ENCODE measurements at regions not wholly inside any gene's neighbourhood (a gene's known extent, or its start where the extent isn't known, plus 50 kb on each side); places are given as distances from the start of the nearest gene placed in this dataset.
"Not testable (repeated sequence)": the region's sequence is repeated elsewhere in the genome, so short reads cannot be mapped to it uniquely, and the experiment has no call there.

DNA sequence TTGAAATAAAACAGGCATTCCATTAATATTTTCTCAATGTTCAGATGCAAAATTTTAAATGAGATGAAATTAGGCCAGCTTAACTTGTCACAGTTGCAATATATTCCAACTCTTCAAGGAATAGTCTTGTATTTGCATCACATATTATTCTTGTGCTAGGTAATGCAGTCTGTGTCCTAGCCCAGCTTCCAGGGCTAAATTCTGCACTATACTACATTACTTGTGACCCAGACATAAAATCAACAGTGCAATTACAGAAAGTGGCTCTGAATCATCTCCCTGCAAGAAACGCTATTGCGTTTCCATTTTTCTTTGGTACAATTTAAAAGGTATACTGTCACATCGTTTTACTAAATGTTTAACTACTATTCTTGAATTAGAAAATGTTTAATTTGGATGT lies 399.2 kb downstream of the TENT5A start:
- Histone ChIP-seq H3K27ac (ENCODE audit: low read depth, low read length) (no peak overlapping the region), H3K36me3 (ENCODE audit: insufficient read depth, low read length) (no peaks in the 10 kb centered on the region), H3K9ac (ENCODE audit: low read depth, low read length) (no peak overlapping the region), H3K27me3 (ENCODE audit: insufficient read depth, low read length) (no peaks in the 10 kb centered on the region), H3K9me3 (ENCODE audit: insufficient read depth, low read depth, low read length) (no peaks in the 10 kb centered on the region), H3K4me1 (ENCODE audit: insufficient read depth, low read length) (no peaks in the 10 kb centered on the region), H3K4me3 (ENCODE audit: low read length) (no peak overlapping the region)
- 94% methylated on average over 2 of the region's 3 CpGs for WGBS

DNA sequence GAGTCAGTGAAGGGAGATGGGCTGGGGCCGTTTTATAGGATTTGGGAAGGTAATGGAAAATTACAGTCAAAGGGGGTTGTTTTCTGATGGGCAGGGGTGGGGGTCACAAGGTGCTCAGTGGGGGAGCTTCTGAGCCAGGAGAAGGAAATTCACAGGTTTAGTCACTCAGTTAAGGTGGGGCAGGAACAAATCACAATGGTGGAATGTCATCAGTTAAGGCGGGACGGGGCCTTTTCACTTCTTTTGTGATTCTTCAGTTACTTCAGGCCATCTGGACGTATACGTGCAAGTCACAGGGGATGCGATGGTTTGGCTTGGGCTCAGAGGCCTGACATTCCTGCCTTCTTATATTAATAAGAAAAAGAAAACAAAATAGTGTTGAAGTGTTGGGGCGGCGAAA lies 408.5 kb downstream of the TENT5A start:
- H3K36me3 ChIP-seq (ENCODE audit: insufficient read depth, low read length); H3K27me3 ChIP-seq (ENCODE audit: insufficient read depth, low read length); H3K9ac ChIP-seq (ENCODE audit: low read depth, low read length); H3K27ac ChIP-seq (ENCODE audit: low read depth, low read length); H3K4me1 ChIP-seq (ENCODE audit: insufficient read depth, low read length); H3K9me3 ChIP-seq (ENCODE audit: insufficient read depth, low read depth, low read length); H3K4me3 ChIP-seq (ENCODE audit: low read length): not testable (repeated sequence)
- 81% methylated on average over 5 of the region's 8 CpGs for WGBS

DNA sequence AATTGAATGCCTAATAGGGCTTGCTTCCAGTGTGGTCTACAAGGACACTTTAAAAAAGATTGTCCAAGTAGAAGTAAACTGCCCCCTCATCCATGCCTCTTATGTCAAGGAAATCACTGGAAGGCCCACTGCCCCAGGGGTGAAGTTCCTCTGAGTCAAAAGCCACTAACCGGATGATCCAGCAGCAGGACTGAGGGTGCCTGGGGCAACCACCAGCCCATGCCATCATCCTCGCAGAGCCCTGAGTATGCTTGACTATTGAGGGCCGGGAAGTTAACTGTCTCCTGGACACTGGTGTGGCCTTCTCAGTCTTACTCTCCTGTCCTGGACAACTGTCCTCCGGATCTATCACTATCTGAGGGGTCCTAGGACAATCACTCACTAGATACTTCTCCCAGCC lies 411.5 kb downstream of the TENT5A start:
- no peak overlapping the region for H3K27ac ChIP-seq (ENCODE audit: low read depth, low read length)
- H3K4me1 ChIP-seq (ENCODE audit: insufficient read depth, low read length): no peaks in the 10 kb centered on the region
- no peak overlapping the region for H3K4me3 ChIP-seq (ENCODE audit: low read length)
- 98% methylated on average over 4 of the region's 4 CpGs for WGBS
- H3K9me3 ChIP-seq (ENCODE audit: insufficient read depth, low read depth, low read length): no peaks in the 10 kb centered on the region
- no peaks in the 10 kb centered on the region for H3K27me3 ChIP-seq (ENCODE audit: insufficient read depth, low read length)
- H3K9ac ChIP-seq (ENCODE audit: low read depth, low read length): no peak overlapping the region
- H3K36me3 ChIP-seq (ENCODE audit: insufficient read depth, low read length): no peaks in the 10 kb centered on the region

DNA sequence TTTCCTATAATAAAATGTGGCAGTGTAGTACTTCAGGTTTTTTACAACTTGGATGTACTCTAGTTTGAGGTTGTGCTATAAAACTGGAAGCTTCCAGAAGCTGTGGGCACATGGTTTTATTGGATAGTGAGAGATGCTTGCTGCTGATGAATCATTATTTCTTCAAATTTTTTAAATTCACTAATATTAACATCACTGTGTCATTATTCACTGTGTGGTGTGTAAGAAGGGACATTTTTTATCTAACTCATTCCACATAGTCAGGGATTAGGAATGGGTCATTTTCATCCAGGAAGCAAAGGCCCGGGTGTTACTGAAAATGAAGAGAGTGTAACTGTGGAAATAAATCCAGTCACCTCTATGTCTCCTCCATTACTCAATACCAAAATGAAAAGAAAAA lies 421.0 kb downstream of the TENT5A start:
- no peak overlapping the region for H3K27ac ChIP-seq (ENCODE audit: low read depth, low read length)
- H3K36me3 ChIP-seq (ENCODE audit: insufficient read depth, low read length): no peaks in the 10 kb centered on the region
- H3K4me3 ChIP-seq (ENCODE audit: low read length): no peak overlapping the region
- no CpG with 5 or more reads among the region's 1 CpG for WGBS
- no peaks in the 10 kb centered on the region for H3K4me1 ChIP-seq (ENCODE audit: insufficient read depth, low read length)
- no peaks in the 10 kb centered on the region for H3K9me3 ChIP-seq (ENCODE audit: insufficient read depth, low read depth, low read length)
- no peaks in the 10 kb centered on the region for H3K27me3 ChIP-seq (ENCODE audit: insufficient read depth, low read length)
- no peak overlapping the region for H3K9ac ChIP-seq (ENCODE audit: low read depth, low read length)

DNA sequence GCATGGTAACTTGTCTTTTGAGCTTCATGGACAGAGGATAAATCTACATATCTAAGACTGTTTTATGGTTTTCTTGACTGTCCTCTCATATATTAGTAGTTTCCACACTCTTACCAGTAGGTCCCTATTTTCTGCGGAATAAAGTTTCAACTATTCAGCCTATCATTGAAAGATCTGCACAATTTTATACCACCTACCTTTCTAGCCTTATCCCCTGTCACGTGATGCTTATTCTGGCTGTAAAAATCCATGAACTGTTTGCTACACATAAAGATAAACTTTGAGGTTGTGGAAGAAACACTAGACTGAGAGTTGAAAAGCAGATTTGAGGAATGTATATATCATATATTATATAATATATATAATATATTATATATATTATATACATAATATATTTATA lies 423.8 kb downstream of the TENT5A start:
- H3K4me1 ChIP-seq (ENCODE audit: insufficient read depth, low read length): no peaks in the 10 kb centered on the region
- H3K9ac ChIP-seq (ENCODE audit: low read depth, low read length): no peak overlapping the region
- H3K27ac ChIP-seq (ENCODE audit: low read depth, low read length): no peak overlapping the region
- H3K27me3 ChIP-seq (ENCODE audit: insufficient read depth, low read length): no peaks in the 10 kb centered on the region
- WGBS: 91% methylated on average over 2 of the region's 2 CpGs
- no peaks in the 10 kb centered on the region for H3K9me3 ChIP-seq (ENCODE audit: insufficient read depth, low read depth, low read length)
- H3K4me3 ChIP-seq (ENCODE audit: low read length): no peak overlapping the region
- H3K36me3 ChIP-seq (ENCODE audit: insufficient read depth, low read length): no peaks in the 10 kb centered on the region

DNA sequence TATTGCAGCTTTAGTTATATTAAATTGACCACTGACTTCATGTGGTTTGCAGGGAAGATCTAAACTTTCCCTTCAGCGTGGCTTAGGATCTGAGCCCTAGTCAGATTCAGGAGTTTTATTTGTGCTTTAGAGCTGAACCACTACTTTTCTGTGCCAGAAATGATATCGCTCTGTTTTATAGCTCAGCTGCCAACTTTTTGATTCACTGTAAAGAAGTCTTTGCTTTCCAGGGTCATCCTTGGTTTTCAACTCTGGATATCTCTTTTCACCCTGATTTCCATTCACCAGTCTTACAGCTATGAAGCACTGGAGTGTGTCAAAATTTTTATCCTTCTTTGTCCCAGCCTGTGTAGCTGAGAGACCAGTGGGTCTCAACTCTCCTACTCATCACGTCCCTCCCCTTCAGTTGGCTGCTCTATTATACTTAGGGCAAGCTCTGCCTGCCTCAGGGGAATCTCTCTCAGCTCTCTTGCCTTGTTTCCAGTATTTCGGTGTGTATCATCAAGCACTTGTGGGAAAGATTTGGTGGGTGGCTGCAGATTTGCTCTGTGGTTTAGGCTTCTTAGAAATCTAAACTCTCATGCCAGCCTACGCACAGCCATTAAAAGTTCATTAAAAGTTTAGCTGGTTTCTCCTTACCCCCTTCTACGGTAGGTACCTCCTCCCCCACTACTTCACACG lies 425.5 kb downstream of the TENT5A start:
- 84% methylated on average over 7 of the region's 7 CpGs for WGBS
- Histone ChIP-seq H3K36me3 (ENCODE audit: insufficient read depth, low read length) (no peaks in the 10 kb centered on the region), H3K9ac (ENCODE audit: low read depth, low read length) (no peak overlapping the region), H3K4me3 (ENCODE audit: low read length) (no peak overlapping the region), H3K4me1 (ENCODE audit: insufficient read depth, low read length) (no peaks in the 10 kb centered on the region), H3K27ac (ENCODE audit: low read depth, low read length) (no peak overlapping the region), H3K27me3 (ENCODE audit: insufficient read depth, low read length) (no peaks in the 10 kb centered on the region), H3K9me3 (ENCODE audit: insufficient read depth, low read depth, low read length) (no peaks in the 10 kb centered on the region)

DNA sequence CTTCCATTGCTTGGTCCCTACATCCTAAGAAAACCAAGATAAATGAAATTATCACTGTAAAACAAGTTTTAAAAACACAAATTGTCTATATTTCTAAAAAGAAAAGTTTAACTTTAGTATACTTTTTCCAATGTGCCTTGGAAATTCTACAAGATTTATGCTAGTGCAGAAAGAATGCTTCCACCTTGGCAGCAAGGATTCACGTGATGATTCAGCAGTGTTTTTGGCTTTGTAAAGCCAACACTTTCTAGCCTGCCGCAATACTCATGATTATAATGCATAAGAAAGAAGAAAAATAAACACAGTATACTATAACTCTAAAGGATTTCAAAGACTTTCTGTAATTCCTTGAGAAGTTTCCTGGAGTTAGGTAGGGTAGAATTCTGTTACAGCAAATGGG lies 442.7 kb downstream of the TENT5A start:
- no peak overlapping the region for H3K9ac ChIP-seq (ENCODE audit: low read depth, low read length)
- H3K9me3 ChIP-seq (ENCODE audit: insufficient read depth, low read depth, low read length): peaks cover 6% of the 10 kb centered on the region; the same call in 1 of the 2 replicates
- WGBS: 79% methylated on average over 1 of the region's 2 CpGs
- peaks cover 4% of the 10 kb centered on the region; the same call in 1 of the 2 replicates for H3K4me1 ChIP-seq (ENCODE audit: insufficient read depth, low read length)
- H3K27me3 ChIP-seq (ENCODE audit: insufficient read depth, low read length): no peaks in the 10 kb centered on the region
- no peak overlapping the region for H3K27ac ChIP-seq (ENCODE audit: low read depth, low read length)
- H3K36me3 ChIP-seq (ENCODE audit: insufficient read depth, low read length): no peaks in the 10 kb centered on the region
- no peak overlapping the region for H3K4me3 ChIP-seq (ENCODE audit: low read length)

DNA sequence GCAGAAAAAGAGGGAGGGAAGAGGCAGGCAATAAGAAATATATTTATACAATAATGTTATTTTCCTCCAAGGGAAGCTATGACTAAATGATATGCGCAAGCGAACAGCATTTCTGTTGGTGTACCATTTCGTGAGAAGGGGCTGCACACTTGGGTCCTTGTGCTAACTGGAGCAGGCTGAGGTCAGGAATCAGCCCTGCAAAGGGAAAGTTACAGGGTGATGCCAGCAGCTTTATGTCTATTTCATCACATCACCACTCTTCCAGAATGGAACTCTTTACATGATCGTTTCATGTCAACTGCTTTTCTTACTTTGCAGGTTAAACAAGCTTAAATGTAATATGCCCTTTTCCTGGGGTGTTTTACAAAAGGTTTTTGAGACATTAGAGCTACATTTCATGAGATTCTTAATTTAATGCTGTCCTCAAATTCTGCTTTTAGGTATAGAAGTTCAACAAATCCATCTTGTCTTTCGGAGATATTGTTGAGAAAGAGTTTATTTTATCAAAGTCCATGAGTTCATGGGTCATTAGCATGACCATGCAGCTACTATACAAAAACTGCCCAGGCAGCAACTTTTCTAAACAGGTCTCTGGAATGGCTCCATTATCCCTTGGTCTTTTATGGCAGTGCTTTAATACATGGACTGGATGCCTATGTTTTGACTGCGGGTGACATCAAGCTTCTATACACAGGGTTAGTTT lies 443.8 kb downstream of the TENT5A start:
- Histone ChIP-seq H3K27ac (ENCODE audit: low read depth, low read length) (no peak overlapping the region), H3K27me3 (ENCODE audit: insufficient read depth, low read length) (no peaks in the 10 kb centered on the region), H3K4me3 (ENCODE audit: low read length) (no peak overlapping the region), H3K9me3 (ENCODE audit: insufficient read depth, low read depth, low read length) (no peaks in the 10 kb centered on the region), H3K36me3 (ENCODE audit: insufficient read depth, low read length) (no peaks in the 10 kb centered on the region), H3K9ac (ENCODE audit: low read depth, low read length) (no peak overlapping the region), H3K4me1 (ENCODE audit: insufficient read depth, low read length) (peaks cover 4% of the 10 kb centered on the region; the same call in 1 of the 2 replicates)
- WGBS: 94% methylated on average over 6 of the region's 6 CpGs

DNA sequence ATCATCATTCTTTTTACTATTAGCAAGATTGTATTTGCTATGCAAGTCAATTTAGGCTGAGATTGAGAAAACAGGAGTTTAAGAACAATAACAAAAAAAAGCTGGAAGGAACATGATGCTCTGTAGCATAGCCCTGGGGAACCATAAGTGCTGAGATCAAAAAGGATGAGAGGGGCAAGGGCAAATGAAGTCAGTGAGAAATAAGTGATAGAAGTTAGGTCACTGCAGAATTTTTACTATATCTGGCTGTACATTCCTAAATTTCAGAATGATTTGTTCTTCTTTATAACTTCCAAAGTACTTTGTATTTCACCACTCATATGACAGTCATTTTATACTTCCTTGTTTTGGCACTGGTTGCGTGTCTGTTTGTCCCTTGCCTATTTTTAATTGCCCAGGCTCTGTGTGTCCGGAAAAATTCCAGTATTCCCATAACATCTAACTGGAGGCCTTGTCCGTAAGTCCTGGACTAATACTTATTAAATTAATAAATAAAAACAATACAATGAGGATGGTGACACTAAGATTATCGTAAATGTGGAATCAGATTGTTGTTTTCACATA lies 444.7 kb downstream of the TENT5A start:
- Histone ChIP-seq H3K36me3 (ENCODE audit: insufficient read depth, low read length) (no peaks in the 10 kb centered on the region), H3K9me3 (ENCODE audit: insufficient read depth, low read depth, low read length) (no peaks in the 10 kb centered on the region), H3K9ac (ENCODE audit: low read depth, low read length) (no peak overlapping the region), H3K4me1 (ENCODE audit: insufficient read depth, low read length) (peaks cover 4% of the 10 kb centered on the region; the same call in 1 of the 2 replicates), H3K27ac (ENCODE audit: low read depth, low read length) (no peak overlapping the region), H3K27me3 (ENCODE audit: insufficient read depth, low read length) (no peaks in the 10 kb centered on the region), H3K4me3 (ENCODE audit: low read length) (no peak overlapping the region)
- 98% methylated on average over 2 of the region's 4 CpGs for WGBS

DNA sequence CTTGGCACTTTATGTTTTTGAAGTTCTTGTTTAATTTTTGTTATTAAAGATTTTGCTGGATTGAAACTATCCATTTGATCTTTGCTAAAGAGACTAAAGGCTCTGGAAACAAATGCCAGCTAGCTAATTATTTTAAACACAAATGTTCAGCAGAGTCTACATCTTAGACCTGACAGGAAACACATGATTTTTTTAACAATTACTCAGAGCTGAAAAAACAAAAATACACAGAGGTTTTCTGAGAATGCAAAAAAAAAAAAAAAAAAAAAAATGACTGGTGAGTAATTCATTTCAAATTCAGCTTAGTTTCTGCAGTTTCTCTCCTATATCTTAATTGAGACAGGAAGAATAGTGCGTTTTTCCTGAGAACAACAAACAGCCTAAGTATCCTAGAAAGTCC lies 448.0 kb downstream of the TENT5A start:
- H3K9ac ChIP-seq (ENCODE audit: low read depth, low read length): no peak overlapping the region
- peaks cover 4% of the 10 kb centered on the region; the same call in 1 of the 2 replicates for H3K4me1 ChIP-seq (ENCODE audit: insufficient read depth, low read length)
- no peak overlapping the region for H3K27ac ChIP-seq (ENCODE audit: low read depth, low read length)
- 88% methylated on average over 1 of the region's 1 CpG for WGBS
- no peaks in the 10 kb centered on the region for H3K27me3 ChIP-seq (ENCODE audit: insufficient read depth, low read length)
- no peaks in the 10 kb centered on the region for H3K36me3 ChIP-seq (ENCODE audit: insufficient read depth, low read length)
- no peak overlapping the region for H3K4me3 ChIP-seq (ENCODE audit: low read length)
- no peaks in the 10 kb centered on the region for H3K9me3 ChIP-seq (ENCODE audit: insufficient read depth, low read depth, low read length)

DNA sequence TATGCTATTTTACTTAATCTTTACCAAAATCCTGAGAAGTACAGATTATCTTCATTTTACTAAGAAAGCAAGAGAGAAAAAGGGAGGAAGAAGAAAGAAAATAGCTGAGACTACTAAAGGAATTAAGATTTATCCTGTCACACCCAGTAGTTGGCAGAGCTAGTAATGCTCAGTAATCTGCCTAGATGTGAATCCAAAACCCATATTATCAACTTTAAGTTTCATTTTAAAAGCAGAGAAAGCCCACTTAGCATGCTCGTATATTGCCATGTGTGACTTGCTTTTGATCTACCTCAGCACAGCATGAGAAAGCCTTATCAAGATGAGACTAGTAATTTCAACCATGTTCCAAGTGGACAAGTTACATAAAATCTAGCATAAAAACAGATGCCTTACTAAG lies 451.5 kb downstream of the TENT5A start:
- WGBS: 98% methylated on average over 1 of the region's 1 CpG
- H3K4me1 ChIP-seq (ENCODE audit: insufficient read depth, low read length): no peaks in the 10 kb centered on the region
- no peak overlapping the region for H3K27ac ChIP-seq (ENCODE audit: low read depth, low read length)
- H3K9ac ChIP-seq (ENCODE audit: low read depth, low read length): no peak overlapping the region
- no peak overlapping the region for H3K4me3 ChIP-seq (ENCODE audit: low read length)
- no peaks in the 10 kb centered on the region for H3K27me3 ChIP-seq (ENCODE audit: insufficient read depth, low read length)
- H3K9me3 ChIP-seq (ENCODE audit: insufficient read depth, low read depth, low read length): no peaks in the 10 kb centered on the region
- H3K36me3 ChIP-seq (ENCODE audit: insufficient read depth, low read length): no peaks in the 10 kb centered on the region
